PC-9 (cell line): ENCODE measurements at regions not wholly inside any gene's neighbourhood (a gene's known extent, or its start where the extent isn't known, plus 50 kb on each side); places are given as distances from the start of the nearest gene placed in this dataset.

Experiments used
- BruUV-seq: library from RNA; stranded (reverse); fragments of 400-500 nt; replicated peaks from 2 replicates; lab custom pipeline; 2021; lab: Mats Ljungman, UMichigan
- CTCF ChIA-PET: fragments of 300-600 bp; sonication (Branson Sonifier 250); formaldehyde crosslinking; loops from one replicate; lab custom pipeline; 2022; ENCODE audit warnings: antibody characterized with exemption; lab: Charles Lee
- POLR2A ChIA-PET: fragments of 300-600 bp; sonication (Branson Sonifier 250); formaldehyde crosslinking; loops from one replicate; lab custom pipeline; 2022; ENCODE audit warnings: antibody characterized with exemption; ENCODE audit not compliant: unreplicated experiment; lab: Charles Lee
- DNase-seq, 2 experiments: peaks; one replicate each; pipeline versions ENCODE4 v3.0.0 to v3.0.0-alpha.2; 2015 to 2022; ENCODE audit warnings: mixed read lengths in 1 of 2
- H2AFZ ChIP-seq: fragments of 200-600 bp; sonication (generic); 2 replicates; pipeline ENCODE4 v1.8.1; 2017; ENCODE audit warnings: antibody characterized with exemption
- H3F3A ChIP-seq: fragments of 200-600 bp; sonication (generic); 2 replicates; pipeline ENCODE4 v1.8.1; 2017; ENCODE audit warnings: antibody characterized with exemption, mild to moderate bottlenecking, low read depth; ENCODE audit not compliant: insufficient read depth
- H3K27ac ChIP-seq: fragments of 200-600 bp; sonication (generic); 2 replicates; pipeline ENCODE4 v1.6.1; 2016; ENCODE audit warnings: mixed run types
- H3K27me3 ChIP-seq: fragments of 200-600 bp; sonication (generic); 2 replicates; pipeline ENCODE4 v1.6.1; 2016; ENCODE audit warnings: low read depth, mixed run types; ENCODE audit not compliant: insufficient read depth
- H3K36me3 ChIP-seq: fragments of 200-600 bp; sonication (generic); 2 replicates; pipeline ENCODE4 v1.6.1; 2016; ENCODE audit warnings: low read depth, mixed run types
- H3K4me1 ChIP-seq: fragments of 200-600 bp; sonication (generic); replicated peaks from 2 replicates; pipeline ENCODE4 v1.6.1; 2016; ENCODE audit warnings: mixed run types; ENCODE audit not compliant: insufficient read depth
- H3K4me2 ChIP-seq: fragments of 200-600 bp; sonication (generic); 2 replicates; pipeline ENCODE4 v1.6.1; 2017; ENCODE audit warnings: mixed run types
- H3K4me3 ChIP-seq: fragments of 200-600 bp; sonication (generic); 2 replicates; pipeline ENCODE4 v1.6.1; 2016; ENCODE audit warnings: mixed run types
- H3K79me2 ChIP-seq: fragments of 200-600 bp; sonication (generic); 2 replicates; pipeline ENCODE4 v1.6.1; 2017; ENCODE audit warnings: low read depth, mixed run types
- H3K9me2 ChIP-seq: fragments of 200-600 bp; sonication (generic); 2 replicates; pipeline ENCODE4 v1.8.1; 2017; ENCODE audit warnings: mild to moderate bottlenecking; ENCODE audit not compliant: insufficient read depth
- H3K9me3 ChIP-seq: fragments of 200-600 bp; sonication (generic); 2 replicates; pipeline ENCODE4 v1.8.1; 2016; ENCODE audit warnings: low read depth; ENCODE audit not compliant: insufficient read depth
- H4K20me1 ChIP-seq: fragments of 200-600 bp; sonication (generic); 2 replicates; pipeline ENCODE4 v1.8.1; 2017; ENCODE audit not compliant: insufficient read depth
- EZH2 ChIP-seq: fragments of 200-600 bp; sonication (generic); IDR thresholded peaks from 2 replicates; pipeline ENCODE4 v1.8.0; 2017; ENCODE audit warnings: antibody characterized with exemption, low read depth
- intact Hi-C: fragments of 100-400 bp; cut with micrococcal nuclease; formaldehyde crosslinking; loops from one replicate; pipeline ENCODE4 v1.10.0; 2022; ENCODE audit not compliant: unreplicated experiment
- TF ChIP-seq, protein P1 (sequence below): fragments of 200-600 bp; sonication (generic); conservative IDR thresholded peaks from 2 replicates; pipeline ENCODE4 v1.6.1; 2017; ENCODE audit warnings: mixed run types, antibody characterized with exemption, mild to moderate bottlenecking, moderate library complexity

DNA sequence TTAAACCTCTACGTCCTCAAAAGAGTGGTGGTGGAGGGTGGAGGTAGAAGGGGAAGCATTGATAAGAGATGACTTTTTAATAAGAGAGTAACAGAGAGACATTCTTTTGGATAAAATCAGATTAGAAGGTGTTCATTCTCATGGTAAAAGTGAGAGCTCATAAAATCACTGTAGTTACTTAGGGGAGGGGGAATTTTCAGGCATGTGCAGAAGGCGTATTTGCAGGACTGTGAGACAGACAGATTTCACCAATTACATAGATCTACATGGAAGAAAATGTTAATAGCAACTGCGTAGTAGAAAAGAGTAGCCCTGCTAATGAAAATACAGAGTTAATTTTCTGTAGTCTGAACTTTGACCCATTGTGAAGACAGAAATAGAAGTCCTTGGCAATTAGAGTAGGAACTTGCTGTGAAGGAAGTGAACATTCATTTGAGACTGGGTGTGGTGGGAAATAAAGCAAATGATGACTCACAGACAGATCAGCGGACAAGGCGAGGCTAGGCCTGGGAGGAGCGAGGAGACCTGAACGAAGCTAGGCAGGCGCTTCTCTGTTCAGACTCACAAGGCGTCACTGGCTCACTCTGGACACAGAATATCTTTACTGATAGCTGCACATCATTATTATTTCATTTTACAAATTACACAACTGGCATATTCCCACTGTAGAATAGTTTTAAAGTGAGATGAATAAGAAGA is 57.2 kb upstream of the FAM9C start:
- CTCF ChIA-PET = no interaction called here
- Histone ChIP-seq H3K9me2 (no peaks in the 10 kb centered on the region), H3K36me3 (0 out of 2 replicates have a peak, but pooled peaks cover 5% of the 10 kb centered on the region), H3K27me3 (no peaks in the 10 kb centered on the region), H3K4me1 (peaks cover 48% of the 10 kb centered on the region), H3K27ac (peak overlapping the region; percentile 96), H2AFZ (no peak overlapping the region), H3K4me2 (peak overlapping the region; percentile 43), H4K20me1 (no peaks in the 10 kb centered on the region), H3F3A (peaks cover 14% of the 10 kb centered on the region), H3K9me3 (peaks cover 6% of the 10 kb centered on the region), H3K4me3 (no peak overlapping the region; the same call in 1 of the 2 replicates), H3K79me2 (no peaks in the 10 kb centered on the region)
- POLR2A ChIA-PET = interaction anchor here (0.5 to 0.9 kb wide), 6 partner anchors 14 to 238 kb away, joined by 3 to 19 read pairs (median 6); no protein-coding TSS in a partner anchor
- BruUV-seq = no TSS peak
- peak; percentile 72 to 93 for DNase-seq
- intact Hi-C loops = loop anchor here (1.0 to 5.0 kb wide), 8 partner anchors 72 to 387 kb away; no protein-coding TSS in a partner anchor
- TF ChIP-seq, protein P1, sequence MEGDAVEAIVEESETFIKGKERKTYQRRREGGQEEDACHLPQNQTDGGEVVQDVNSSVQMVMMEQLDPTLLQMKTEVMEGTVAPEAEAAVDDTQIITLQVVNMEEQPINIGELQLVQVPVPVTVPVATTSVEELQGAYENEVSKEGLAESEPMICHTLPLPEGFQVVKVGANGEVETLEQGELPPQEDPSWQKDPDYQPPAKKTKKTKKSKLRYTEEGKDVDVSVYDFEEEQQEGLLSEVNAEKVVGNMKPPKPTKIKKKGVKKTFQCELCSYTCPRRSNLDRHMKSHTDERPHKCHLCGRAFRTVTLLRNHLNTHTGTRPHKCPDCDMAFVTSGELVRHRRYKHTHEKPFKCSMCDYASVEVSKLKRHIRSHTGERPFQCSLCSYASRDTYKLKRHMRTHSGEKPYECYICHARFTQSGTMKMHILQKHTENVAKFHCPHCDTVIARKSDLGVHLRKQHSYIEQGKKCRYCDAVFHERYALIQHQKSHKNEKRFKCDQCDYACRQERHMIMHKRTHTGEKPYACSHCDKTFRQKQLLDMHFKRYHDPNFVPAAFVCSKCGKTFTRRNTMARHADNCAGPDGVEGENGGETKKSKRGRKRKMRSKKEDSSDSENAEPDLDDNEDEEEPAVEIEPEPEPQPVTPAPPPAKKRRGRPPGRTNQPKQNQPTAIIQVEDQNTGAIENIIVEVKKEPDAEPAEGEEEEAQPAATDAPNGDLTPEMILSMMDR = no peak
- no peak for TF ChIP-seq EZH2

DNA sequence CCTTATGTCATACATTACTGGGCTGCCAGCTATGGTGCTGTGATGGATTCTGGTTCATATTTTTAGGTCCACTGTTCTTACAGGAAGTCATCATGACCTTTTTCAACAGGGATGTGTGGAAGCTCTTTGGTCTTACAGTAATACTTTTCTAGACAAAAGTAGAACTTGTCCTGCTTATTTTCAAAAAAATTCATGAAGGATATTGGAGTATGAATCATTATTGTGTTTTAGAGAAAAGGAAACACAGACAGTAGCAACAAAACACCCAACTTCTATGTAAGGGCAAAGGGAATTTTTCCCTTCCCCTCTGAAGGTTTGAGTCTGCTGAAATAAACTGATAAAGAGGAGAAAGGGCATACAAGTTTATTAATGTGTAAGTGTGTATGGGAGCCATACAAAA is 54.7 kb upstream of the FAM9C start:
- intact Hi-C loops = no loop called here

DNA sequence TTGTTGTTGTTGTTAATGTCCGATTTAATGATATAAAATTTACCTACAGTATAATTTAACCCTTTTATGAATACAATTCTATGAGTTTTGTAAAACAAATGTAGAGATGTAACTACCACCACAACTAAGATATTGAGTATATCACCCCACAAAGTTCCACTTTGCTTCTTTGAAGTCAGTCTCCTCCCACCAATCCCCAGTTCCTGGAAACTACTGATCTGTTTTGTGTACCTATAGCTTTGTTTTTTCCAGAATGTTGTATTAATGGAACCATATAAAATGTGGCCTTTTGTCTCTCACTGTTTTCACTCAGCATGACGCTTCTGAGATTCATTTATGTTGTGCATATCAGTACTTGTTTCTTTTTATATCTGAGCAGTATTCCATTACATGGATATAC is 52.3 kb upstream of the FAM9C start:
- H4K20me1 ChIP-seq = no peaks in the 10 kb centered on the region
- no peak for TF ChIP-seq EZH2
- TF ChIP-seq, protein P1 = no peak
- intact Hi-C loops = no loop called here
- no peak overlapping the region for H3K27ac ChIP-seq
- H3K36me3 ChIP-seq = 0 out of 2 replicates have a peak, but pooled peaks cover 5% of the 10 kb centered on the region
- no peak overlapping the region for H3K4me3 ChIP-seq
- H3K9me3 ChIP-seq = peaks cover 6% of the 10 kb centered on the region
- no peak overlapping the region for H3K4me2 ChIP-seq
- no TSS peak for BruUV-seq
- H3K4me1 ChIP-seq = peaks cover 29% of the 10 kb centered on the region
- H3F3A ChIP-seq = peaks cover 9% of the 10 kb centered on the region
- CTCF ChIA-PET = no interaction called here
- H3K27me3 ChIP-seq = no peaks in the 10 kb centered on the region
- POLR2A ChIA-PET = no interaction called here
- H2AFZ ChIP-seq = no peak overlapping the region
- H3K79me2 ChIP-seq = no peaks in the 10 kb centered on the region
- no peak for DNase-seq
- H3K9me2 ChIP-seq = no peaks in the 10 kb centered on the region

More for the DNA sequence above, 54.7 kb upstream of the FAM9C start:
- Histone ChIP-seq H3K4me3 (no peak overlapping the region), H3K4me1 (peaks cover 48% of the 10 kb centered on the region), H3K27ac (peak overlapping the region; percentile 96), H3K4me2 (no peak overlapping the region), H2AFZ (no peak overlapping the region), H3K9me2 (no peaks in the 10 kb centered on the region), H3K36me3 (0 out of 2 replicates have a peak, but pooled peaks cover 5% of the 10 kb centered on the region), H3K9me3 (peaks cover 6% of the 10 kb centered on the region), H3K27me3 (no peaks in the 10 kb centered on the region), H3K79me2 (no peaks in the 10 kb centered on the region), H3F3A (peaks cover 14% of the 10 kb centered on the region), H4K20me1 (no peaks in the 10 kb centered on the region)
- no peak for TF ChIP-seq EZH2
- TF ChIP-seq, protein P1 = no peak
- ChIA-PET POLR2A (no interaction called here), CTCF (no interaction called here)
- no peak for DNase-seq
- no TSS peak for BruUV-seq
